Body of pancreas (tissue), 4 donors: ENCODE measurements at regions not wholly inside any gene's neighbourhood (a gene's known extent, or its start where the extent isn't known, plus 50 kb on each side); places are given as distances from the start of the nearest gene placed in this dataset.

Experiments
- POLR2A ChIP-seq, 3 donors: fragments of 450-650 bp; IDR thresholded peaks; one replicate each; pipeline ENCODE4 v1.6.1; 2016; ENCODE audit warnings: antibody characterized with exemption in 3 of 3, mild to moderate bottlenecking in 2 of 3
- TF ChIP-seq, protein P1 (sequence below), 7 experiments: fragments of 450-650 bp in 4 of 7; fragments of 200-600 bp in 3 of 7; sonication (generic) in 3 of 7; IDR thresholded peaks; one replicate each; pipeline ENCODE4 v1.5.1; 2016 to 2019; ENCODE audit warnings: antibody characterized with exemption in 7 of 7

DNA sequence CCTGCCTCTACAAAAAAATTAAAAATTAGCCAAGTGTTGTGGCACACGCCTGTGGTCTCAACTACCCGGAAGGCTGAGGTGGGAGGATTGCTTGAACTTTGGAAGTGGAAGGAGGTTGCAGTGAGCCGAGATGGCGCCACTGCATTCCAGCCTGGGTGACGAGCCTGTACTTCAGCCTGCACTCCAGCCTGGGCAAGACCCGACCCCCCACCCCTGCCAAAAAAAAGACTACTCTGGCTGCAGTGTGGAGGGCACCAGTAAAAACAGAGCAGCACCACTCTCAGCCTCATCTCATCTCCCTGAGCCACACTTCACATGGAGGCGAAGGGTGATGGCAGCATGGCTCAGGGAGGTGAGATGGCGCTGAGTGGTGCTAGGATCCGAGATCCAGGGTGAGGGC is 50.3 kb upstream of the THY1 start:
- TF ChIP-seq, protein P1, sequence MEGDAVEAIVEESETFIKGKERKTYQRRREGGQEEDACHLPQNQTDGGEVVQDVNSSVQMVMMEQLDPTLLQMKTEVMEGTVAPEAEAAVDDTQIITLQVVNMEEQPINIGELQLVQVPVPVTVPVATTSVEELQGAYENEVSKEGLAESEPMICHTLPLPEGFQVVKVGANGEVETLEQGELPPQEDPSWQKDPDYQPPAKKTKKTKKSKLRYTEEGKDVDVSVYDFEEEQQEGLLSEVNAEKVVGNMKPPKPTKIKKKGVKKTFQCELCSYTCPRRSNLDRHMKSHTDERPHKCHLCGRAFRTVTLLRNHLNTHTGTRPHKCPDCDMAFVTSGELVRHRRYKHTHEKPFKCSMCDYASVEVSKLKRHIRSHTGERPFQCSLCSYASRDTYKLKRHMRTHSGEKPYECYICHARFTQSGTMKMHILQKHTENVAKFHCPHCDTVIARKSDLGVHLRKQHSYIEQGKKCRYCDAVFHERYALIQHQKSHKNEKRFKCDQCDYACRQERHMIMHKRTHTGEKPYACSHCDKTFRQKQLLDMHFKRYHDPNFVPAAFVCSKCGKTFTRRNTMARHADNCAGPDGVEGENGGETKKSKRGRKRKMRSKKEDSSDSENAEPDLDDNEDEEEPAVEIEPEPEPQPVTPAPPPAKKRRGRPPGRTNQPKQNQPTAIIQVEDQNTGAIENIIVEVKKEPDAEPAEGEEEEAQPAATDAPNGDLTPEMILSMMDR (IDR thresholded peaks at IDR 0.05) = no peak
- TF ChIP-seq POLR2A (IDR thresholded peaks at IDR 0.05) = no peak
